Mesenchymal stem cell (in vitro differentiated cells and primary cell): ENCODE measurements at regions not wholly inside any gene's neighbourhood (a gene's known extent, or its start where the extent isn't known, plus 50 kb on each side); places are given as distances from the start of the nearest gene placed in this dataset.

Experiments used
- DNase-seq: peaks from one replicate; pipeline ENCODE4 v3.0.0-alpha.2; 2013
- H2AFZ ChIP-seq: one replicate; pipeline ENCODE4 v1.6.1; 2013; ENCODE audit warnings: low read depth, mild to moderate bottlenecking, control low read depth, inconsistent platforms, low read length, moderate library complexity
- H2AK5ac ChIP-seq: 2 replicates; pipeline ENCODE4 v1.6.1; 2013; ENCODE audit warnings: low read length, moderate library complexity, mild to moderate bottlenecking, inconsistent platforms; ENCODE audit not compliant: severe bottlenecking
- H2BK120ac ChIP-seq: one replicate; pipeline ENCODE4 v1.6.1; 2013; ENCODE audit warnings: low read depth, mild to moderate bottlenecking, inconsistent platforms, low read length, moderate library complexity
- H2BK12ac ChIP-seq, 2 experiments: one replicate each; pipeline ENCODE4 v1.6.1; 2013; ENCODE audit warnings: inconsistent platforms in 2 of 2, low read length in 2 of 2, mild to moderate bottlenecking in 2 of 2, moderate library complexity in 2 of 2, control low read depth in 1 of 2
- H2BK15ac ChIP-seq: one replicate; pipeline ENCODE4 v1.6.1; 2013; ENCODE audit warnings: mild to moderate bottlenecking, low read depth, inconsistent platforms; ENCODE audit not compliant: poor library complexity, severe bottlenecking
- H2BK5ac ChIP-seq: 2 replicates; pipeline ENCODE4 v1.6.1; 2013; ENCODE audit warnings: low read depth, mild to moderate bottlenecking, low read length, control low read depth, inconsistent platforms; ENCODE audit not compliant: poor library complexity, severe bottlenecking
- H3K14ac ChIP-seq, 2 experiments: one replicate each; pipeline ENCODE4 v1.6.1; 2013; ENCODE audit warnings: inconsistent platforms in 2 of 2, low read length in 2 of 2, control low read depth in 1 of 2, mild to moderate bottlenecking in 1 of 2, moderate library complexity in 1 of 2
- H3K18ac ChIP-seq, 2 experiments: one replicate each; pipeline ENCODE4 v1.6.1; 2013; ENCODE audit warnings: inconsistent platforms in 2 of 2, low read length in 2 of 2, control low read depth in 1 of 2, low read depth in 1 of 2, mild to moderate bottlenecking in 1 of 2
- H3K23ac ChIP-seq, 2 experiments: one replicate each; pipeline ENCODE4 v1.6.1; 2013; ENCODE audit warnings: inconsistent platforms in 2 of 2, low read length in 2 of 2, mild to moderate bottlenecking in 2 of 2, moderate library complexity in 2 of 2, control low read depth in 1 of 2
- H3K27ac ChIP-seq: 2 replicates; pipeline ENCODE4 v1.5.1; 2013; ENCODE audit warnings: mild to moderate bottlenecking, moderate library complexity, low read length, control low read depth, inconsistent platforms; ENCODE audit not compliant: poor library complexity, severe bottlenecking
- H3K27me3 ChIP-seq, 2 experiments: 2 replicates each; pipeline versions ENCODE4 v1.6.1 to v1.7.0; 2013; ENCODE audit warnings: low read length in 2 of 2, mild to moderate bottlenecking in 2 of 2, moderate library complexity in 2 of 2, control low read depth in 1 of 2, inconsistent platforms in 1 of 2; ENCODE audit not compliant: control insufficient read depth in 1 of 2, insufficient read depth in 1 of 2
- H3K36me3 ChIP-seq, 2 experiments: 2 replicates each; pipeline versions ENCODE4 v1.6.1 to v1.7.0; 2013; ENCODE audit warnings: low read length in 2 of 2, control low read depth in 1 of 2, inconsistent platforms in 1 of 2, low read depth in 1 of 2, mild to moderate bottlenecking in 1 of 2; ENCODE audit not compliant: insufficient read depth in 2 of 2, control insufficient read depth in 1 of 2
- H3K4ac ChIP-seq, 2 experiments: one replicate each; pipeline ENCODE4 v1.6.1; 2013; ENCODE audit warnings: inconsistent platforms in 2 of 2, low read length in 2 of 2, mild to moderate bottlenecking in 2 of 2, moderate library complexity in 2 of 2, control low read depth in 1 of 2, low read depth in 1 of 2
- H3K4me1 ChIP-seq: 2 replicates; pipeline ENCODE4 v1.6.1; 2013; ENCODE audit warnings: low read depth, low read length, control low read depth; ENCODE audit not compliant: control insufficient read depth, insufficient read depth
- H3K4me2 ChIP-seq: 2 replicates; pipeline ENCODE4 v1.6.1; 2013; ENCODE audit warnings: low read length, mild to moderate bottlenecking, inconsistent platforms; ENCODE audit not compliant: poor library complexity, severe bottlenecking
- H3K4me3 ChIP-seq, 2 experiments: 2 replicates each; pipeline versions ENCODE4 v1.5.1 to v1.7.0; 2013; ENCODE audit warnings: low read length in 2 of 2, mild to moderate bottlenecking in 2 of 2, control low read depth in 1 of 2, low read depth in 1 of 2; ENCODE audit not compliant: insufficient read depth in 1 of 2
- H3K79me1 ChIP-seq: replicated peaks from 2 replicates; pipeline ENCODE4 v1.6.1; 2013; ENCODE audit warnings: mild to moderate bottlenecking, control low read depth, low read length, inconsistent platforms; ENCODE audit not compliant: poor library complexity, severe bottlenecking
- H3K9ac ChIP-seq: 2 replicates; pipeline ENCODE4 v1.7.0; 2013; ENCODE audit warnings: mild to moderate bottlenecking, low read length, moderate library complexity
- H3K9me3 ChIP-seq: 2 replicates; pipeline ENCODE4 v1.7.0; 2013; ENCODE audit warnings: mild to moderate bottlenecking, low read length; ENCODE audit not compliant: control insufficient read depth
- H4K8ac ChIP-seq: one replicate; pipeline ENCODE4 v1.6.1; 2013; ENCODE audit warnings: inconsistent platforms, mild to moderate bottlenecking, low read length, moderate library complexity
- H4K91ac ChIP-seq: one replicate; pipeline ENCODE4 v1.6.1; 2013; ENCODE audit warnings: mild to moderate bottlenecking, low read length, inconsistent platforms
- WGBS: methylation state at CpG from one replicate; pipeline ENCODE4 v1.1.7; 2013; ENCODE audit warnings: mixed read lengths; 5-methylcytosine and 5-hydroxymethylcytosine counted together

DNA sequence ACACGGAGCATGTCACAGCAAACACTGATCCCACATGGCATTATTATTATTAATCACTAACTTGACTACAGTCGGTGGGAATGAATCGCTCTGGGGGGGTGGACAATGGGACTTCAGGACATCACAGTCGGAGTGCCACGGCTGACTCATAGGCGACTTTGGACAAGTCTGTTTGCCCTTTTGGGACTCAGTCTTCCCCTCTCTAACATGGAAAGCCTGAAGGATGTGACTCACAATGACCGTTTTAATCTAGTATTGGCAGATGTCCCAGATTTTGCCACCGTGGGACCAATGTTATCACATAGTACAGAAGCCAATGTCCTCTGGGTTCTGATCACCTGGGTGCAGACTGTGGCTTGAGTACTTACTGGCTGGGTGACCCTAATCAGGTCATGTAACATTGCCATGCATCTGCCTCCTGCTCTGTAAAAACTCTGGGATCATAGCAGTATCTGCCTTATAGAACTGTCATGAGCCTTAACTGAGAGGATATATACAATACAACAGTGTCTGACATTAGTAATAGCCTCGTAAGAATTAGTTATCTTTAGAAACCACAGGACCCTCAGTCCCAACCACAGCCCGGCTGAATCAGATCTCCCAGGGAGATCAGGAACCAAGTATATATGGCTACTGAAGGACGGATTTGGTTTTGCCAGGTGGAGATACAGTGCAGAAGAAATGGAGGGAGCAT is 362.6 kb downstream of the BCL11B start:
- Histone ChIP-seq H3K23ac (no peak overlapping the region), H2BK5ac (no peak overlapping the region), H3K36me3 (no peaks in the 10 kb centered on the region), H3K9me3 (no peaks in the 10 kb centered on the region), H4K8ac (no peak overlapping the region), H3K4me3 (no peak overlapping the region), H2BK15ac (no peak overlapping the region), H3K14ac (no peak overlapping the region), H3K79me1 (no peaks in the 10 kb centered on the region), H3K18ac (no peak overlapping the region), H2AFZ (no peak overlapping the region), H2BK12ac (no peak overlapping the region), H3K9ac (no peak overlapping the region), H3K4me1 (no peaks in the 10 kb centered on the region), H2BK120ac (no peak overlapping the region), H3K4ac (no peak overlapping the region), H3K27me3 (peaks cover 0 to 60% of the 10 kb centered on the region in 2 experiments), H3K27ac (no peak overlapping the region), H2AK5ac (no peak overlapping the region), H4K91ac (no peak overlapping the region), H3K4me2 (no peak overlapping the region)
- 50% methylated on average over 10 of the region's 11 CpGs for WGBS
- DNase-seq: no peak

DNA sequence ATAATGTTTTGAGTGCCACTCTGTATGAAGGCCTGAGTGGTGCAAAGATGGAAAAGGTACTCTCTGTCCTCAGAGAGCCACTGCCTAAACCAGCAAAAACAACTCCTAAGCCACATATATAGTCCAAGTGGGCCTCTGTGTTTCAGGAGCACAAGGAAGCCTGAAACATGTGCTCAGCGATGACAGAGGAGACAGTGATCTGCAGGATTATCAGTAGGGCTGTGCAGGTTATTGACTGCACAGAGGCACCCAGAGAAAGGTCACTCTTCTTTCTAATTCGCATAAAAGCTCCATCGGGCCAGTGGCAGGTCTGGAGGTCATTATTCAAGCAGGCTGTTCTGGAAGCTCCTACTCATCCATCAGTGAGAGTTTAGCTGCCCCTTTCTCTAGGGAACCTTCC is 361.9 kb downstream of the BCL11B start:
- Histone ChIP-seq H2BK12ac (no peak overlapping the region), H3K9ac (no peak overlapping the region), H3K9me3 (no peaks in the 10 kb centered on the region), H2BK5ac (no peak overlapping the region), H2BK120ac (no peak overlapping the region), H3K4me2 (no peak overlapping the region), H4K91ac (no peak overlapping the region), H3K27ac (no peak overlapping the region), H3K23ac (no peak overlapping the region), H3K14ac (no peak overlapping the region), H2AK5ac (no peak overlapping the region), H3K4ac (no peak overlapping the region), H4K8ac (no peak overlapping the region), H3K4me3 (no peak overlapping the region), H3K4me1 (no peaks in the 10 kb centered on the region), H3K27me3 (peaks cover 0 to 60% of the 10 kb centered on the region in 2 experiments), H2BK15ac (no peak overlapping the region), H3K18ac (no peak overlapping the region), H2AFZ (no peak overlapping the region), H3K79me1 (no peaks in the 10 kb centered on the region), H3K36me3 (no peaks in the 10 kb centered on the region)
- no peak for DNase-seq
- 77% methylated on average over 3 of the region's 3 CpGs for WGBS

DNA sequence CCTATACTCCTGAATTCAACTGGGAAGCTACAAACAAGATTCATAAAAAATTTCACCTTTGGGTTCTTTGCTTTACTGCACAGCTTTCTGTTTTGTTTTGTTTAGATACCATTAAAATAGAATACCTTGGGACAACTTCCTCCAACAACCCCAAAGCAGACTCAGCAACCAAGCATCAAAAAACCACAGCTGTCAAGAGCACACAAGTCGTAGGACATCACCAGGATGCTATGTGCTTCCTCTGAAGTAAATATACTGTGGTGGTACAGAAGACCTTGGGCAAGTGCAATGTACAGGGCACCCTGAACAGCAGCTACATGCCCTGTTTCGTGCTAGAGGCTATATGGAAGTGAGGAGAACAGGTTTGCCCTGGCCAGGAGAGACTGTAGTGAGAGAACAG is 359.3 kb downstream of the BCL11B start:
- no peak overlapping the region for H3K4ac ChIP-seq
- peaks cover 0 to 59% of the 10 kb centered on the region in 2 experiments for H3K27me3 ChIP-seq
- no peak overlapping the region for H2BK12ac ChIP-seq
- H2BK120ac ChIP-seq: no peak overlapping the region
- no peak for DNase-seq
- no peak overlapping the region for H4K8ac ChIP-seq
- H3K27ac ChIP-seq: no peak overlapping the region
- H3K23ac ChIP-seq: no peak overlapping the region
- H2AK5ac ChIP-seq: no peak overlapping the region
- 24% methylated on average over 2 of the region's 2 CpGs for WGBS
- no peak overlapping the region for H3K4me3 ChIP-seq
- H3K18ac ChIP-seq: no peak overlapping the region
- H2AFZ ChIP-seq: no peak overlapping the region
- no peaks in the 10 kb centered on the region for H3K36me3 ChIP-seq
- H3K9me3 ChIP-seq: no peaks in the 10 kb centered on the region
- no peak overlapping the region for H2BK5ac ChIP-seq
- H3K79me1 ChIP-seq: no peaks in the 10 kb centered on the region
- no peak overlapping the region for H3K9ac ChIP-seq
- no peak overlapping the region for H3K14ac ChIP-seq
- no peak overlapping the region for H4K91ac ChIP-seq
- no peak overlapping the region for H3K4me2 ChIP-seq
- no peak overlapping the region for H2BK15ac ChIP-seq
- H3K4me1 ChIP-seq: no peaks in the 10 kb centered on the region

DNA sequence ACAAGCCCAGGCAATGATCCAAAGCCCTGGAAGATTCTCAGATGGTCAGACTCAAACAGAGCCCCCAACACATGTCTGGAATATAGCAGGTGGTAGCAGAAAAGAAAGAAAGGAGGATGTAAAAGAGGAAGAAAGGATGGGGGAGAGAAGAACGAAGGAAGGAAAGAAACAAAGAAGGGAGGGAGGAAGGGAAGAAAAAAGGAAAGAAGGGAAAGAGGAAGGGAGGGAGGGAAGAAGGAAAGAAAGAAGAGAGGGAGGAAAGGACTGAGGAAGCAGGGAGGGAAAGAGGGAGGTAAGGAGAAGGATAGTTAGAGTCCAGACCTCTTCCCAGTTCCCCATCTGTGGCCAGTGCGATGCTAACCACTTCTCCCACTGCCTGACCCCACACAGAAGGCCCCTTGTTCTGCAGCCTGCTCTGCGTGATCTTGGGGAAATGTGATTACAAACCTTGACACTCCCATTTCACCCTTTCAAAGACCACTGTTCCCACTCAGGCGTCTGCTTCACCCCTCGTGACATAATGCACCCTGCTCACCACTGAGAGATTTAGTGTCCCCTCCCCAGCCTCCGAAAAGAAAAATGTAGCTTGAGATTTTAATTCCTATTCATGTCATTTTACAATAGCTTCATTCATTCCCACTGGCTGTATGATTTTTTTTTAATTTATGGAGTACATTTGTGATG is 357.9 kb downstream of the BCL11B start:
- H3K36me3 ChIP-seq: no peaks in the 10 kb centered on the region
- H3K27me3 ChIP-seq: peaks cover 0 to 72% of the 10 kb centered on the region in 2 experiments
- H3K4ac ChIP-seq: no peak overlapping the region
- no peak overlapping the region for H2AFZ ChIP-seq
- H2BK5ac ChIP-seq: no peak overlapping the region
- no peak overlapping the region for H4K91ac ChIP-seq
- no peak overlapping the region for H2AK5ac ChIP-seq
- H3K79me1 ChIP-seq: no peaks in the 10 kb centered on the region
- no peak overlapping the region for H2BK120ac ChIP-seq
- H3K4me2 ChIP-seq: no peak overlapping the region
- no peak overlapping the region for H2BK15ac ChIP-seq
- H3K4me3 ChIP-seq: no peak overlapping the region
- H4K8ac ChIP-seq: no peak overlapping the region
- no peaks in the 10 kb centered on the region for H3K4me1 ChIP-seq
- H3K14ac ChIP-seq: no peak overlapping the region
- no peaks in the 10 kb centered on the region for H3K9me3 ChIP-seq
- H3K18ac ChIP-seq: no peak overlapping the region
- no peak overlapping the region for H3K9ac ChIP-seq
- no peak for DNase-seq
- H3K23ac ChIP-seq: no peak overlapping the region
- no peak overlapping the region for H2BK12ac ChIP-seq
- WGBS: 71% methylated on average over 5 of the region's 6 CpGs
- no peak overlapping the region for H3K27ac ChIP-seq
